ENCODE measurements at regions not wholly inside any gene's neighbourhood (a gene's known extent, or its start where the extent isn't known, plus 50 kb on each side); places are given as distances from the start of the nearest gene placed in this dataset.

DNA sequence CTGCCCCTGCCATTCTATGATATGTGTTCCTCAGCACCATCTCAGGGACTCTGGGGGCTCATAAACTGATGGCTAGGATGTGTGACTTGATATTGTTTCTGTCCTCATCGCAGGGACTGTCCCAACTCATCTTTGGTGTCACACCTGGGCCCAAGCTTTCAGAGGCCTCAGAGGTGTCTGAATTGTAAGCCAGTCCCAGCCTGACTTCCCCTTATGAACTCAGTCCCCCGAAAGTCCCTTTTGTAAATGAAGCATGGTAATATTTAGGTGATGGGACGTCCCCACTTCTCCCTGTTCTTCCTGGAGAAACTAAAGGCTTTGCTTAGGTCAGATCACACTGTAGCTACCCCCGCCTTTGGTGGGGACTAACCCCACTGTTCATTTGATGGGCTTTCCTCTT is 142.4 kb upstream of the TLE3 start:
- TF ChIP-seq, protein P1, sequence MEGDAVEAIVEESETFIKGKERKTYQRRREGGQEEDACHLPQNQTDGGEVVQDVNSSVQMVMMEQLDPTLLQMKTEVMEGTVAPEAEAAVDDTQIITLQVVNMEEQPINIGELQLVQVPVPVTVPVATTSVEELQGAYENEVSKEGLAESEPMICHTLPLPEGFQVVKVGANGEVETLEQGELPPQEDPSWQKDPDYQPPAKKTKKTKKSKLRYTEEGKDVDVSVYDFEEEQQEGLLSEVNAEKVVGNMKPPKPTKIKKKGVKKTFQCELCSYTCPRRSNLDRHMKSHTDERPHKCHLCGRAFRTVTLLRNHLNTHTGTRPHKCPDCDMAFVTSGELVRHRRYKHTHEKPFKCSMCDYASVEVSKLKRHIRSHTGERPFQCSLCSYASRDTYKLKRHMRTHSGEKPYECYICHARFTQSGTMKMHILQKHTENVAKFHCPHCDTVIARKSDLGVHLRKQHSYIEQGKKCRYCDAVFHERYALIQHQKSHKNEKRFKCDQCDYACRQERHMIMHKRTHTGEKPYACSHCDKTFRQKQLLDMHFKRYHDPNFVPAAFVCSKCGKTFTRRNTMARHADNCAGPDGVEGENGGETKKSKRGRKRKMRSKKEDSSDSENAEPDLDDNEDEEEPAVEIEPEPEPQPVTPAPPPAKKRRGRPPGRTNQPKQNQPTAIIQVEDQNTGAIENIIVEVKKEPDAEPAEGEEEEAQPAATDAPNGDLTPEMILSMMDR (IDR thresholded peaks at IDR 0.05) = no peak
- TF ChIP-seq EZH2 (IDR thresholded peaks at IDR 0.05) = no peak
- no peak for TF ChIP-seq EZH2phosphoT487 (IDR thresholded peaks at IDR 0.05)
